Osteoblast (primary cell): ENCODE measurements at regions not wholly inside any gene's neighbourhood (a gene's known extent, or its start where the extent isn't known, plus 50 kb on each side); places are given as distances from the start of the nearest gene placed in this dataset.

Experiments
- DNase-seq: peaks from one replicate; pipeline ENCODE4 v3.0.0; 2011; ENCODE audit warnings: low spot score, mixed read lengths; ENCODE audit not compliant: insufficient read length; ENCODE audit errors: missing footprints
- H2AFZ ChIP-seq: 2 replicates; pipeline ENCODE4 v1.6.0; 2011; ENCODE audit warnings: mild to moderate bottlenecking, low read length
- H3K27ac ChIP-seq: 2 replicates; pipeline ENCODE4 v1.5.1; 2011; ENCODE audit warnings: mild to moderate bottlenecking, low read depth, low read length, moderate library complexity
- H3K27me3 ChIP-seq: 2 replicates; pipeline ENCODE4 v1.6.0; 2012; ENCODE audit warnings: mild to moderate bottlenecking, control low read depth, inconsistent platforms, low read length, moderate library complexity; ENCODE audit not compliant: insufficient read depth
- H3K36me3 ChIP-seq: 2 replicates; pipeline ENCODE4 v1.5.1; 2011; ENCODE audit warnings: mild to moderate bottlenecking, low read length, control low read depth, moderate library complexity; ENCODE audit not compliant: insufficient read depth
- H3K4me1 ChIP-seq: 2 replicates; pipeline ENCODE4 v1.5.1; 2011; ENCODE audit warnings: mild to moderate bottlenecking, low read length, control low read depth, moderate library complexity; ENCODE audit not compliant: insufficient read depth
- H3K4me2 ChIP-seq: 2 replicates; pipeline ENCODE4 v1.6.0; 2011; ENCODE audit warnings: mild to moderate bottlenecking, low read length; ENCODE audit not compliant: insufficient read depth
- H3K4me3 ChIP-seq: fragments of 200-600 bp; sonication (generic); 3 replicates; pipeline ENCODE4 v1.5.1; 2012; ENCODE audit warnings: mild to moderate bottlenecking, low read length, inconsistent platforms; ENCODE audit not compliant: insufficient read depth
- H3K79me2 ChIP-seq: 2 replicates; pipeline ENCODE4 v1.6.0; 2012; ENCODE audit warnings: mild to moderate bottlenecking, low read length, control low read depth, inconsistent platforms; ENCODE audit not compliant: insufficient read depth
- H3K9me3 ChIP-seq: 2 replicates; pipeline ENCODE4 v1.5.1; 2011; ENCODE audit warnings: low read depth, low read length, control low read depth
- H4K20me1 ChIP-seq: 2 replicates; pipeline ENCODE4 v1.6.0; 2012; ENCODE audit warnings: mild to moderate bottlenecking, low read length, control low read depth; ENCODE audit not compliant: insufficient read depth
- TF ChIP-seq, protein P1 (sequence below): IDR thresholded peaks from 2 replicates; pipeline ENCODE4 v1.5.1; 2011; ENCODE audit warnings: mild to moderate bottlenecking, low read depth, low read length, moderate library complexity; ENCODE audit errors: extremely low read depth

GRCh38 chr2:147408357-147408756, 436.5 kb upstream of the ACVR2A start:
- H3K4me1 ChIP-seq: no peaks in the 10 kb centered on the region
- no peaks in the 10 kb centered on the region for H3K36me3 ChIP-seq
- no peaks in the 10 kb centered on the region for H3K27me3 ChIP-seq
- no peak overlapping the region for H2AFZ ChIP-seq
- no peak for DNase-seq
- TF ChIP-seq, protein P1, sequence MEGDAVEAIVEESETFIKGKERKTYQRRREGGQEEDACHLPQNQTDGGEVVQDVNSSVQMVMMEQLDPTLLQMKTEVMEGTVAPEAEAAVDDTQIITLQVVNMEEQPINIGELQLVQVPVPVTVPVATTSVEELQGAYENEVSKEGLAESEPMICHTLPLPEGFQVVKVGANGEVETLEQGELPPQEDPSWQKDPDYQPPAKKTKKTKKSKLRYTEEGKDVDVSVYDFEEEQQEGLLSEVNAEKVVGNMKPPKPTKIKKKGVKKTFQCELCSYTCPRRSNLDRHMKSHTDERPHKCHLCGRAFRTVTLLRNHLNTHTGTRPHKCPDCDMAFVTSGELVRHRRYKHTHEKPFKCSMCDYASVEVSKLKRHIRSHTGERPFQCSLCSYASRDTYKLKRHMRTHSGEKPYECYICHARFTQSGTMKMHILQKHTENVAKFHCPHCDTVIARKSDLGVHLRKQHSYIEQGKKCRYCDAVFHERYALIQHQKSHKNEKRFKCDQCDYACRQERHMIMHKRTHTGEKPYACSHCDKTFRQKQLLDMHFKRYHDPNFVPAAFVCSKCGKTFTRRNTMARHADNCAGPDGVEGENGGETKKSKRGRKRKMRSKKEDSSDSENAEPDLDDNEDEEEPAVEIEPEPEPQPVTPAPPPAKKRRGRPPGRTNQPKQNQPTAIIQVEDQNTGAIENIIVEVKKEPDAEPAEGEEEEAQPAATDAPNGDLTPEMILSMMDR: no peak
- no peak overlapping the region for H3K27ac ChIP-seq
- H3K4me2 ChIP-seq: no peak overlapping the region
- no peaks in the 10 kb centered on the region for H3K9me3 ChIP-seq
- H3K79me2 ChIP-seq: no peaks in the 10 kb centered on the region
- H4K20me1 ChIP-seq: no peaks in the 10 kb centered on the region
- H3K4me3 ChIP-seq: no peak overlapping the region

DNA sequence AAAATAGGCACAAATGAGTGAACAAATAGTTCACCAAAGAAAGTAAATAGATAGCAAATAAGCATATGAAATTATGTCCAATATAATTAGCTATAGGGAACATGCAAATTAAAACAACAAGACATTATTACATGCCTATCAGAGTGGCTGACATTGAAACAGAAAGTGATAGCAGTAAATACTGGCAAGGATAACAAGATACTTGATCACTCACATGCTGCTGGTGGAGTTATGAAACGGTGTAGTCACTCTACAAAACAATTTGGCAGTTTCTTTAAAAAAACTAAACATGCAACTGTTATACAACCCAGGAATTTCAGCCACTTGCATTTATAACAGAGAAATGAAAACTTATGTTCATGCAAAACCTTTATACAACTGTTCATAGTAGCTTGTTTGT, 439.2 kb upstream of the ACVR2A start:
- no peak for DNase-seq
- no peaks in the 10 kb centered on the region for H3K79me2 ChIP-seq
- H4K20me1 ChIP-seq: no peaks in the 10 kb centered on the region
- no peak overlapping the region for H3K4me3 ChIP-seq
- no peaks in the 10 kb centered on the region for H3K36me3 ChIP-seq
- H3K4me1 ChIP-seq: no peaks in the 10 kb centered on the region
- TF ChIP-seq, protein P1: no peak
- no peaks in the 10 kb centered on the region for H3K27me3 ChIP-seq
- no peak overlapping the region for H3K27ac ChIP-seq
- no peaks in the 10 kb centered on the region for H3K9me3 ChIP-seq
- no peak overlapping the region for H2AFZ ChIP-seq
- H3K4me2 ChIP-seq: no peak overlapping the region

GRCh38 chr2:147398996-147399395, 445.8 kb upstream of the ACVR2A start:
- no peak overlapping the region for H3K4me2 ChIP-seq
- no peak for DNase-seq
- no peak overlapping the region for H3K4me3 ChIP-seq
- no peaks in the 10 kb centered on the region for H4K20me1 ChIP-seq
- no peaks in the 10 kb centered on the region for H3K27me3 ChIP-seq
- no peaks in the 10 kb centered on the region for H3K9me3 ChIP-seq
- TF ChIP-seq, protein P1: no peak
- H2AFZ ChIP-seq: no peak overlapping the region
- H3K4me1 ChIP-seq: no peaks in the 10 kb centered on the region
- no peaks in the 10 kb centered on the region for H3K79me2 ChIP-seq
- H3K27ac ChIP-seq: no peak overlapping the region
- H3K36me3 ChIP-seq: no peaks in the 10 kb centered on the region

DNA sequence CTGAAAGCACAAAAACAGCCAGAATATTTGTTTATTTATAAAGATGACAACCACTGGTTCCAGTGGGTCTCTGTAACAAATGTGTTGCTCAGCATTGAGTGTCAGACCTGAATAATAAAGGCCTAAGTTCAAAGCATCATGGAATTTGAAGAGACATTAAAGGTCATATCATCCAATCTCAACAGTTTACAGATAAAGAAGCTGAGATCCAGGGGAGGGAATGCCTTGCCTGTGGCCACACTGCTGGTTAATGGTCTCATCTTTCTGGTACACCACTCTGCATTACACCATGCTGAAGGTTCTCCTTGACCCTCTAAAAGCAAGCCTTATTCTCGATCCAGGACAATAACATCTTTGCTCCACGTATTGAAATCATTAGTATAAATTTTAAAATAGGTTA, 446.5 kb upstream of the ACVR2A start:
- no peaks in the 10 kb centered on the region for H3K27me3 ChIP-seq
- H3K9me3 ChIP-seq: no peaks in the 10 kb centered on the region
- H3K4me3 ChIP-seq: no peak overlapping the region
- no peak overlapping the region for H2AFZ ChIP-seq
- H4K20me1 ChIP-seq: no peaks in the 10 kb centered on the region
- TF ChIP-seq, protein P1: no peak
- no peak for DNase-seq
- H3K4me2 ChIP-seq: no peak overlapping the region
- no peaks in the 10 kb centered on the region for H3K36me3 ChIP-seq
- H3K79me2 ChIP-seq: no peaks in the 10 kb centered on the region
- no peak overlapping the region for H3K27ac ChIP-seq
- no peaks in the 10 kb centered on the region for H3K4me1 ChIP-seq
